GM12878 (cell line): ENCODE measurements at regions not wholly inside any gene's neighbourhood (a gene's known extent, or its start where the extent isn't known, plus 50 kb on each side); places are given as distances from the start of the nearest gene placed in this dataset.

Experiments
- E2F4 ChIP-seq: IDR thresholded peaks from 2 replicates; pipeline ENCODE4 v1.6.1; 2012; ENCODE audit warnings: low read depth, low read length, improper control_type of control experiment
- SKIL ChIP-seq: fragments of 450-650 bp; IDR thresholded peaks from 2 replicates; pipeline ENCODE4 v1.6.1; 2017; ENCODE audit warnings: mild to moderate bottlenecking, low read depth, inconsistent platforms; ENCODE audit not compliant: poor library complexity, severe bottlenecking
- TARDBP ChIP-seq: IDR thresholded peaks from 2 replicates; pipeline ENCODE4 v1.6.1; 2016; ENCODE audit warnings: borderline replicate concordance
- ZBTB11 ChIP-seq: fragments of 450-650 bp; formaldehyde crosslinking; IDR thresholded peaks from 2 replicates; pipeline ENCODE4 v1.5.0; 2022; ENCODE audit warnings: mild to moderate bottlenecking, missing genetic modification characterization
- TF ChIP-seq, protein P1 (sequence below): fragments of 450-650 bp; IDR thresholded peaks from 2 replicates; pipeline ENCODE4 v1.6.1; 2017; ENCODE audit warnings: low read depth, mild to moderate bottlenecking, moderate library complexity
- TF ChIP-seq, protein P2 (sequence below): fragments of 150-350 bp; IDR thresholded peaks from 2 replicates; pipeline ENCODE4 v1.6.1; 2016; ENCODE audit warnings: low read depth, low read length

- TF ChIP-seq, protein P1, sequence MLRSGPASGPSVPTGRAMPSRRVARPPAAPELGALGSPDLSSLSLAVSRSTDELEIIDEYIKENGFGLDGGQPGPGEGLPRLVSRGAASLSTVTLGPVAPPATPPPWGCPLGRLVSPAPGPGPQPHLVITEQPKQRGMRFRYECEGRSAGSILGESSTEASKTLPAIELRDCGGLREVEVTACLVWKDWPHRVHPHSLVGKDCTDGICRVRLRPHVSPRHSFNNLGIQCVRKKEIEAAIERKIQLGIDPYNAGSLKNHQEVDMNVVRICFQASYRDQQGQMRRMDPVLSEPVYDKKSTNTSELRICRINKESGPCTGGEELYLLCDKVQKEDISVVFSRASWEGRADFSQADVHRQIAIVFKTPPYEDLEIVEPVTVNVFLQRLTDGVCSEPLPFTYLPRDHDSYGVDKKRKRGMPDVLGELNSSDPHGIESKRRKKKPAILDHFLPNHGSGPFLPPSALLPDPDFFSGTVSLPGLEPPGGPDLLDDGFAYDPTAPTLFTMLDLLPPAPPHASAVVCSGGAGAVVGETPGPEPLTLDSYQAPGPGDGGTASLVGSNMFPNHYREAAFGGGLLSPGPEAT = no peak
- TF ChIP-seq TARDBP (no peak), E2F4 (no peak), SKIL (no peak), ZBTB11 (CRISPR knock-in tag) (no peak)
- TF ChIP-seq, protein P2, sequence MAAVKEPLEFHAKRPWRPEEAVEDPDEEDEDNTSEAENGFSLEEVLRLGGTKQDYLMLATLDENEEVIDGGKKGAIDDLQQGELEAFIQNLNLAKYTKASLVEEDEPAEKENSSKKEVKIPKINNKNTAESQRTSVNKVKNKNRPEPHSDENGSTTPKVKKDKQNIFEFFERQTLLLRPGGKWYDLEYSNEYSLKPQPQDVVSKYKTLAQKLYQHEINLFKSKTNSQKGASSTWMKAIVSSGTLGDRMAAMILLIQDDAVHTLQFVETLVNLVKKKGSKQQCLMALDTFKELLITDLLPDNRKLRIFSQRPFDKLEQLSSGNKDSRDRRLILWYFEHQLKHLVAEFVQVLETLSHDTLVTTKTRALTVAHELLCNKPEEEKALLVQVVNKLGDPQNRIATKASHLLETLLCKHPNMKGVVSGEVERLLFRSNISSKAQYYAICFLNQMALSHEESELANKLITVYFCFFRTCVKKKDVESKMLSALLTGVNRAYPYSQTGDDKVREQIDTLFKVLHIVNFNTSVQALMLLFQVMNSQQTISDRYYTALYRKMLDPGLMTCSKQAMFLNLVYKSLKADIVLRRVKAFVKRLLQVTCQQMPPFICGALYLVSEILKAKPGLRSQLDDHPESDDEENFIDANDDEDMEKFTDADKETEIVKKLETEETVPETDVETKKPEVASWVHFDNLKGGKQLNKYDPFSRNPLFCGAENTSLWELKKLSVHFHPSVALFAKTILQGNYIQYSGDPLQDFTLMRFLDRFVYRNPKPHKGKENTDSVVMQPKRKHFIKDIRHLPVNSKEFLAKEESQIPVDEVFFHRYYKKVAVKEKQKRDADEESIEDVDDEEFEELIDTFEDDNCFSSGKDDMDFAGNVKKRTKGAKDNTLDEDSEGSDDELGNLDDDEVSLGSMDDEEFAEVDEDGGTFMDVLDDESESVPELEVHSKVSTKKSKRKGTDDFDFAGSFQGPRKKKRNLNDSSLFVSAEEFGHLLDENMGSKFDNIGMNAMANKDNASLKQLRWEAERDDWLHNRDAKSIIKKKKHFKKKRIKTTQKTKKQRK = no peak
Observed at GRCh38 chr2:48198371-48198770, 116.1 kb upstream of the FOXN2 start.
